ENCODE measurements at regions not wholly inside any gene's neighbourhood (a gene's known extent, or its start where the extent isn't known, plus 50 kb on each side); places are given as distances from the start of the nearest gene placed in this dataset.

- DNase-seq = no peak
Observed at GRCh38 chr14:85451421-85451820, 78.5 kb upstream of the FLRT2 start.

GRCh38 chr14:85453401-85454225 lies 76.3 kb upstream of the FLRT2 start:
- DNase-seq = no peak

GRCh38 chr14:85454226-85454813 lies 75.6 kb upstream of the FLRT2 start:
- no peak for DNase-seq

GRCh38 chr14:85459361-85460000 lies 70.5 kb upstream of the FLRT2 start:
- DNase-seq = no peak

- no peak for DNase-seq
Observed at GRCh38 chr14:85461432-85462133, 68.4 kb upstream of the FLRT2 start.

GRCh38 chr14:85463512-85463911 lies 66.4 kb upstream of the FLRT2 start:
- no peak for DNase-seq

- no peak for DNase-seq
Observed at GRCh38 chr14:85464135-85464895, 65.6 kb upstream of the FLRT2 start.

GRCh38 chr14:85466678-85467077 lies 63.3 kb upstream of the FLRT2 start:
- no peak for DNase-seq

GRCh38 chr14:85468816-85469215 lies 61.1 kb upstream of the FLRT2 start:
- no peak for DNase-seq

GRCh38 chr14:85471156-85471555 lies 58.8 kb upstream of the FLRT2 start:
- no peak for DNase-seq

- no peak for DNase-seq
Observed at GRCh38 chr14:85471744-85472143, 58.2 kb upstream of the FLRT2 start.

GRCh38 chr14:85474431-85474830 lies 55.5 kb upstream of the FLRT2 start:
- DNase-seq = no peak

GRCh38 chr14:85475113-85475512 lies 54.8 kb upstream of the FLRT2 start:
- no peak for DNase-seq

- no peak for DNase-seq
Observed at GRCh38 chr14:85479306-85479705, 50.6 kb upstream of the FLRT2 start.

GRCh38 chr14:85479771-85480170 lies 50.2 kb upstream of the FLRT2 start:
- DNase-seq = no peak
